ENCODE measurements at regions not wholly inside any gene's neighbourhood (a gene's known extent, or its start where the extent isn't known, plus 50 kb on each side); places are given as distances from the start of the nearest gene placed in this dataset.
"Not testable (repeated sequence)": the region's sequence is repeated elsewhere in the genome, so short reads cannot be mapped to it uniquely, and the experiment has no call there.

- DNase-seq (ENCODE audit: low read depth): no peak
Measured at GRCh38 chrX:130550351-130550750, 148.6 kb downstream of the RBMX2 start.

- no peak for DNase-seq (ENCODE audit: low read depth)
Measured at GRCh38 chrX:130552444-130553073, 150.8 kb downstream of the RBMX2 start.

DNA sequence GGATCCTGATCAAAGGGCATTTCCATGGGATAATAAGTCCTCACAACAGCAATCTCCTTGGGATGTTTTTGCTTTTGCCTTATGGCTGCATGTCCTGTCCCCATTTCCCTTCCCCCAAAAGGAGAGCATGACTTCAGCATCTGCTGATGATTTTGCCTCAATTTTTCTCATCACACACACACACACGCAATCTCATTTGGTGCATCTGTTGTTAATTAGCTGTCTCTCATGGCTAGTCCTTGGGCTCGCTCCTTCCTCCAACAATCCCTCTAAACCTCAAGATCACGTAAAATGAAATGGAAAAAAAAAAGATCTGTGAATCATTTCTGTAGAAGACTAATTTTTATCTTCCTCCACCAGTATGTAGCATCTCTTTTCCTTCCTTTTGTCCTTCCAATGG lies 153.6 kb downstream of the RBMX2 start:
- DNase-seq (ENCODE audit: low read depth): no peak

DNA sequence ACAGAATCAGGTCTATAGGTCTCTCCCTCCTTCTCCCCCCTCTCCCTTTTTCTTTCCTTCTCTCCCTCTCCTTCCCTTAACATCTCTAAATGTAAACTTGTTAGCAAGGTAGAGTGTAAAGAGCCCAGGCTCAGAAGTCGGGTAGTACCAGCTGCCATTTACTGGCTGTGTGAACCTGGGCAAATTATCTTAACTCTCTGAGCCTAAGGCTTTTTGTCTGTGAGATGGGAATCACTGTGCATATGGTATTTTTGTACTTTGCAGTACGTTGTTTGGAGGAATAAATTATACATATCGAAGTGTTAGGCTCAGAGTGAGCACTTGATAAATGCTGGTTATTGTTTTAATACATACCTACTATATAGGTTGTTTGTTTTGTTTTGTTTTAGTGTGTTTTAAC lies 154.0 kb downstream of the RBMX2 start:
- DNase-seq (ENCODE audit: low read depth): no peak

DNA sequence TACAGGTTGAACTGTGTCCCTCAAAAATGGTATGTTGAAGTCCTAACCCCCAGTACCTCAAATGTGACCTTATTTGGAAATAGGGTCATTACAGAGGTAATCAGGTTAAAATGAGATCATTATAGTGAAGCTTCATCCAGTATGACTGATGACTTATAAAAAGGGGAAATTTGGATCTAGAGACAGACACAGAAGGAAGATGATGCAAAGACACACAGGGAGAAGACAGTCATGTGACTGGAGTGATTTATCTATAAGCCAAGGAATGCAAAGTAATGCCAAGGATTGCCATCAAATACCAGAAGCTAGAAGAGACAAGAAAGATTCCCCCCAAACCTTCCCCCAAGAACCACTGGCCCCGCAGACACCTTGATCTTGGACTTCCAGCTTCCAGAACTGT lies 155.2 kb downstream of the RBMX2 start:
- no peak for DNase-seq (ENCODE audit: low read depth)

- DNase-seq (ENCODE audit: low read depth): no peak
Measured at GRCh38 chrX:130560544-130560943, 158.8 kb downstream of the RBMX2 start.

- no peak for DNase-seq (ENCODE audit: low read depth)
Measured at GRCh38 chrX:130561930-130562329, 160.1 kb downstream of the RBMX2 start.

DNA sequence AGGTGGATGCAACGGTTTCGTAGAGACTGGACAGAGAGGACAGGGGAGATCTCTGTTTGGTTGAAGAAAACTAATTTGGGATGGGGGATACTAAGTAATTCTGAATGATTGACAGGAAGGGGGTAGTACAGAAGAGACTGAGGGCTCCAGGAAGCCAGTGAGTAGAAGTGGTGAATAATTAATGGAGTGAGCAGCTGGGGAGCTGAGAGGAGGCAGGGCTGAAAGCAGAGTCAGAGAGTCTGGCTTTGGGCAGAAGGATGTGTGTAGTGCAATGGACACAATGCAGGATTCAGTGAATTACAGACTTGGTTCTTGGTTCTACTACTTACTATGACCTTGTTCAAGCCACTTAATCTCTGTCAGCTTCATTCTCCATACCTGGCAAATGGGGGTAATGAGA lies 161.7 kb downstream of the RBMX2 start:
- no peak for DNase-seq (ENCODE audit: low read depth)

GRCh38 chrX:130566028-130566683 lies 164.4 kb downstream of the RBMX2 start:
- no peak for DNase-seq (ENCODE audit: low read depth)

DNA sequence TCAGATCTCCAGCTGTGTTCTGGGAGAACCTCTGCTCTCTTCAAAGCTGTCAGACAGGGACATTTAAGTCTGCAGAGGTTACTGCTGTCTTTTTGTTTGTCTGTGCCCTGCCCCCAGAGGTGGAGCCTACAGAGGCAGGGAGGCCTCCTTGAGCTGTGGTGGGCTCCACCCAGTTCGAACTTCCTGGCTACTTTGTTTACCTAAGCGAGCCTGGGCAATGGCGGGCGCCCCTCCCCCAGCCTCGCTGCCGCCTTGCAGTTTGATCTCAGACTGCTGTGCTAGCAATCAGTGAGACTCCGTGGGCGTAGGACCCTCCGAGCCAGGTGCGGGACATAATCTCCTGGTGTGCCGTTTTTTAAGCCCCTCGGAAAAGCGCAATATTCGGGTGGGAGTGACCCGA lies 171.2 kb downstream of the RBMX2 start:
- DNase-seq (ENCODE audit: low read depth): not testable (repeated sequence)

All from HT1080 (cell line).